B cell (primary cell): ENCODE measurements at regions not wholly inside any gene's neighbourhood (a gene's known extent, or its start where the extent isn't known, plus 50 kb on each side); places are given as distances from the start of the nearest gene placed in this dataset.

ENCODE experiments used
- ATAC-seq: fragments of 200-7000 bp; cut with Tn5 transposase; one replicate; pipeline ENCODE4 v1.10.0; 2021; ENCODE audit warnings: low read depth, mild to moderate bottlenecking, moderate number of reproducible peaks, moderate library complexity
- CTCF ChIA-PET: fragments of 350-600 bp; sonication (Branson Sonifier 250); formaldehyde crosslinking; loops from one replicate; lab custom pipeline; 2021; ENCODE audit warnings: antibody characterized with exemption, inconsistent platforms; lab: Charles Lee
- POLR2A ChIA-PET: fragments of 350-600 bp; sonication (Branson Sonifier 250); formaldehyde crosslinking; loops from one replicate; lab custom pipeline; 2021; ENCODE audit warnings: antibody characterized with exemption; lab: Charles Lee
- DNase-seq: peaks from one replicate; pipeline ENCODE4 v3.0.0; 2013
- H2AFZ ChIP-seq: 2 replicates; pipeline ENCODE4 v1.6.1; 2012; ENCODE audit warnings: mild to moderate bottlenecking, low read depth, low read length; ENCODE audit not compliant: insufficient read depth, poor library complexity, severe bottlenecking
- H3K27ac ChIP-seq, 2 donors: 1 replicate in 1 of 2; 2 replicates in 1 of 2; pipeline ENCODE4 v1.5.1; 2012 to 2013; ENCODE audit warnings: low read length in 2 of 2, mild to moderate bottlenecking in 2 of 2, moderate library complexity in 1 of 2
- H3K27me3 ChIP-seq, 4 experiments: fragments of 200-600 bp in 1 of 4; sonication (generic) in 1 of 4; replicated peaks in 1 of 4; 1 replicate in 2 of 4; 2 replicates in 2 of 4; pipeline versions ENCODE4 v1.6.1 to v1.7.0; 2013 to 2016; ENCODE audit warnings: low read length in 3 of 4, mild to moderate bottlenecking in 2 of 4, mixed read lengths in 1 of 4, moderate library complexity in 1 of 4; ENCODE audit not compliant: insufficient read depth in 4 of 4, control insufficient read depth in 3 of 4; ENCODE audit errors: control extremely low read depth in 1 of 4
- H3K36me3 ChIP-seq, 2 experiments: replicated peaks in 1 of 2; 1 replicate in 1 of 2; 2 replicates in 1 of 2; pipeline versions ENCODE4 v1.6.1 to v1.7.1; 2013; ENCODE audit warnings: low read length in 1 of 2; ENCODE audit not compliant: insufficient read depth in 2 of 2, control insufficient read depth in 1 of 2; ENCODE audit errors: control extremely low read depth in 1 of 2, extremely low read depth in 1 of 2
- H3K4me1 ChIP-seq, 2 donors: fragments of 200-600 bp in 1 of 2; sonication (generic) in 1 of 2; 1 replicate in 1 of 2; 2 replicates in 1 of 2; pipeline versions ENCODE4 v1.5.1 to v1.6.1; 2013 to 2017; ENCODE audit warnings: low read length in 2 of 2; ENCODE audit not compliant: control insufficient read depth in 2 of 2, insufficient read depth in 2 of 2
- H3K4me2 ChIP-seq: replicated peaks from 2 replicates; pipeline ENCODE3; 2012; ENCODE audit warnings: mild to moderate bottlenecking, low read depth, low read length; ENCODE audit not compliant: poor library complexity, severe bottlenecking
- H3K4me3 ChIP-seq, 5 experiments: fragments of 200-600 bp in 1 of 5; sonication (generic) in 1 of 5; 1 replicate in 3 of 5; 2 replicates in 2 of 5; pipeline versions ENCODE4 v1.5.1 to v1.7.0; 2011 to 2016; ENCODE audit warnings: low read length in 4 of 5, mild to moderate bottlenecking in 4 of 5, low read depth in 2 of 5, control low read depth in 1 of 5, moderate library complexity in 1 of 5; ENCODE audit not compliant: insufficient read depth in 1 of 5; ENCODE audit errors: control extremely low read depth in 1 of 5, extremely low read depth in 1 of 5
- H3K79me2 ChIP-seq: fragments of 200-600 bp; sonication (generic); one replicate; pipeline ENCODE4 v1.6.0; 2016; ENCODE audit warnings: low read length; ENCODE audit not compliant: control insufficient read depth, insufficient read depth
- H3K9ac ChIP-seq: fragments of 200-600 bp; sonication (generic); 2 replicates; pipeline ENCODE4 v1.6.1; 2017; ENCODE audit warnings: mild to moderate bottlenecking, low read length, moderate library complexity
- H3K9me3 ChIP-seq, 3 donors: one replicate each; pipeline versions ENCODE4 v1.6.1 to v1.7.1; 2013; ENCODE audit warnings: low read length in 2 of 3; ENCODE audit not compliant: control insufficient read depth in 2 of 3, insufficient read depth in 1 of 3; ENCODE audit errors: control extremely low read depth in 1 of 3
- H4K20me1 ChIP-seq: 2 replicates; pipeline ENCODE4 v1.6.0; 2012; ENCODE audit warnings: mild to moderate bottlenecking, low read length; ENCODE audit not compliant: insufficient read depth, control insufficient read depth, poor library complexity, severe bottlenecking
- H3K27ac Mint-ChIP-seq: one replicate; pipeline ENCODE4 v1.8.0; 2021; ENCODE audit warnings: mixed read lengths
- H3K27me3 Mint-ChIP-seq: one replicate; pipeline ENCODE4 v1.8.0; 2021; ENCODE audit warnings: mixed read lengths
- H3K4me1 Mint-ChIP-seq: one replicate; pipeline ENCODE4 v1.8.0; 2021; ENCODE audit warnings: mixed read lengths
- H3K4me3 Mint-ChIP-seq: one replicate; pipeline ENCODE4 v1.8.0; 2021; ENCODE audit warnings: mixed read lengths
- H3K9me3 Mint-ChIP-seq: one replicate; pipeline ENCODE4 v1.8.0; 2022; ENCODE audit warnings: mixed read lengths; ENCODE audit not compliant: insufficient read depth
- CTCF ChIP-seq: fragments of 200-600 bp; IDR thresholded peaks from one replicate; pipeline ENCODE4 v1.8.0; 2022; ENCODE audit warnings: antibody characterized with exemption, mild to moderate bottlenecking
- EZH2 ChIP-seq: IDR thresholded peaks from 2 replicates; pipeline ENCODE4 v1.6.1; 2012; ENCODE audit warnings: borderline replicate concordance, low read depth, mild to moderate bottlenecking, moderate library complexity, low read length; ENCODE audit not compliant: insufficient read depth, poor library complexity, severe bottlenecking
- WGBS: methylation state at CpG from one replicate; pipeline ENCODE4 v1.1.5; 2013; ENCODE audit warnings: missing lambda C conversion rate; ENCODE audit not compliant: insufficient coverage; 5-methylcytosine and 5-hydroxymethylcytosine counted together
- intact Hi-C: fragments of 100-400 bp; cut with micrococcal nuclease; formaldehyde crosslinking; loops from one replicate; pipeline ENCODE4 v1.10.0; 2022

GRCh38 chr16:61480250-61480649 is 556.0 kb downstream of the CDH8 start:
- Histone ChIP-seq H3K79me2 (no peaks in the 10 kb centered on the region), H3K27ac (no peak overlapping the region), H3K9ac (no peak overlapping the region), H3K36me3 (no peaks in the 10 kb centered on the region), H3K4me1 (no peaks in the 10 kb centered on the region), H3K9me3 (no peaks in the 10 kb centered on the region), H4K20me1 (no peaks in the 10 kb centered on the region), H2AFZ (no peak overlapping the region), H3K4me3 (no peak overlapping the region), H3K27me3 (no peaks in the 10 kb centered on the region), H3K4me2 (no peak overlapping the region)
- DNase-seq, result no peak
- no peaks in the 10 kb centered on the region for H3K27me3 Mint-ChIP-seq
- intact Hi-C loops, result no loop called here
- H3K9me3 Mint-ChIP-seq, result peaks cover 3% of the 10 kb centered on the region
- no peak overlapping the region for H3K27ac Mint-ChIP-seq
- WGBS, result no CpG with 5 or more reads among the region's 1 CpG
- ChIA-PET CTCF (no interaction called here), POLR2A (no interaction called here)
- no peak for ATAC-seq
- H3K4me3 Mint-ChIP-seq, result no peak overlapping the region
- H3K4me1 Mint-ChIP-seq, result no peaks in the 10 kb centered on the region
- TF ChIP-seq CTCF (no peak), EZH2 (no peak)

- Histone ChIP-seq H3K9me3 (peaks cover 0 to 9% (median 4%) of the 10 kb centered on the region in 3 donors), H3K36me3 (no peaks in the 10 kb centered on the region), H4K20me1 (no peaks in the 10 kb centered on the region), H3K9ac (no peak overlapping the region), H3K4me3 (no peak overlapping the region), H3K79me2 (no peaks in the 10 kb centered on the region), H2AFZ (no peak overlapping the region), H3K4me1 (no peaks in the 10 kb centered on the region), H3K4me2 (no peak overlapping the region), H3K27ac (no peak overlapping the region), H3K27me3 (no peaks in the 10 kb centered on the region)
- ChIA-PET CTCF (no interaction called here), POLR2A (no interaction called here)
- Mint-ChIP-seq H3K27me3 (no peaks in the 10 kb centered on the region), H3K27ac (no peak overlapping the region), H3K4me3 (no peak overlapping the region), H3K9me3 (peaks cover 8% of the 10 kb centered on the region), H3K4me1 (no peaks in the 10 kb centered on the region)
- no peak for ATAC-seq
- TF ChIP-seq CTCF (no peak), EZH2 (no peak)
- intact Hi-C loops, result no loop called here
- DNase-seq, result no peak
These were observed 564.5 kb downstream of the CDH8 start for GRCh38 chr16:61471737-61472136.
